GM19025 (cell line): ENCODE measurements at regions not wholly inside any gene's neighbourhood (a gene's known extent, or its start where the extent isn't known, plus 50 kb on each side); places are given as distances from the start of the nearest gene placed in this dataset.
"Not testable (repeated sequence)": the region's sequence is repeated elsewhere in the genome, so short reads cannot be mapped to it uniquely, and the experiment has no call there.

ENCODE experiments used
- ATAC-seq: cut with Tn5 transposase; IDR thresholded peaks from one replicate; pipeline ENCODE4 v1.9.1; 2021; ENCODE audit warnings: mild to moderate bottlenecking, low read depth, moderate library complexity; ENCODE audit not compliant: unreplicated experiment

DNA sequence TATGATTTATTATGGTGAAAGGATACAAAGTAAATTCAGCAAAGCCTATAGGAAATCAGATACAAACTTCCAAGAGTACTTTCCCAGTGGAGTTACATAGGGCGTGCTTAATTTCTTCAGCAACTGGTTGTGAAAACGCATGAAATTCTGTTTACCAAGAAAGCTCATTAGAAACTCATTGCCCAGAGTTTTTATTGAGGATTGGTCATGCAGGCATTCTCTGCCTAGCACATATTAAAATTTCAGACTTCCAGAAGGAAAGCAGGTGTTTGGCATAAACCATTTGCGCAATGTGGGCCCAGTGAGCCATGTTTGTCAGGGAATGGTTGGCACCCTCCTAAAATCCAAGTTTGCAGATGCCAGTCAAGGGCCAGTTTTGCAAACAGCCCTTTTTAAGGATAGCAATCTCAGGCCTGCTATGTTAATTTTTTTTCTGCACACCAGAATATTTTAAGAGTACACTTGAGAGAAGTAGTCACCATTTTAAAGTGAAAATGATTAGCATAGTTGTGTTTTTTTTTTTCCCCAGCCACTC, 311.1 kb upstream of the CHD1 start:
- no peak for ATAC-seq

- no peak for ATAC-seq
Observed at GRCh38 chr5:99191206-99191745, 262.5 kb upstream of the CHD1 start.

- no peak for ATAC-seq
Observed at GRCh38 chr5:99187611-99188010, 258.8 kb upstream of the CHD1 start.

DNA sequence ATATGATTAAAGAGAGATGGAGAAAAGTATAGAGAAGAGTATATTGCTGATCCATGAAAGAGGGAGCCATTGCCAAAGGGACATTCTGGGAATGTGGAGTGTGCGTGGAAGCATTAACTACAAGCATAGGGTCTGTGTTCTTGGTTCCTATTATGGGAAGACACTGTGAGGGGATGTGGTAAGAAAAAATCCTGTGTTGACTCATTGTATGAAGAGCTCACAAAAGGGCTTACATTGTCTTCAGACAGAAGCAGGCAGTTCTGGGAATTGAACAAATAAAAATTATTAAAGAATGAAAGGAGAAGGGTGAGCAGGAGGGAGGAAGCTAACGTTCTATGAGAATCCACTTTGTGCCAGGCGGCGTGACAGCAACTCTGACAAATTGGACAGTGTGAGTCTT, 250.4 kb upstream of the CHD1 start:
- no peak for ATAC-seq

- ATAC-seq: no peak
Observed at GRCh38 chr5:99177796-99178195, 249.0 kb upstream of the CHD1 start.

GRCh38 chr5:99176186-99176585, 247.4 kb upstream of the CHD1 start:
- no peak for ATAC-seq

DNA sequence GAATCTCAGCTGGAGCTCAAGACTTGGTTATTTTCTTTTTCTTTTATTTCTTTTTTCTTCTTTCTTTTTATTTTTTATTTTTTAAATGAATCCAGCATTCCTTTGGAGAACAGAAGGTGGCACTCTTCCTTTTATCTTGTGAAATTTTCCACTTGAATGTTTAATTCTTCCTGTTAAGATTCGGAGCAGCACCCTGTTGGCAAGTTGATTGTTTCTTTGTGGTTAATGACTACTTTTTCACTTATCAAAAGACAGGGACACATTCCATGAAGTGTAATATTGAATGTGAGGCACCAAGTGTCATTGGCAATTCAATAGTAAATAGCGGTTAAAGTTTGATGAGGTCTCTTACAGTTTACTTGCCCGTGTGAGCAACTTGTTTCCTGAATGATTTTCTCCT, 240.5 kb upstream of the CHD1 start:
- ATAC-seq: no peak

DNA sequence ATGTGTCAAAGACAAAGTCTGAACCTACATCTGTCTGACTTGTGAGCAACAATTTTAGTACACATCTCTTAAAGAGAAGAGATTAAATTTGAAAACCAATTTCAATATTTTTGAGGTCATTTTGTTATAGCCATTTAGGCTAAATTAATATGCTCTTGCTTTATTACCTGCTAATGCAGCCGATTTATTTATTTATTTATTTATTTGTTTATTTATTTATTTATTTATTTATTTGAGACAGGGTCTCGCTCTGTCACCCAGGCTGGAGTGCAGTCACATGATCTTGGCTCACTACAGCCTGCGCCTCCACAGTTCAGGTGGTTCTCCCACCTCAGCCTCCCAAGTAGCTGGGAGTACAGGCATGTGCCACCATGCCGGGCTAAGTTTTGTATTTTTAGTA, 232.7 kb upstream of the CHD1 start:
- ATAC-seq: not testable (repeated sequence)

DNA sequence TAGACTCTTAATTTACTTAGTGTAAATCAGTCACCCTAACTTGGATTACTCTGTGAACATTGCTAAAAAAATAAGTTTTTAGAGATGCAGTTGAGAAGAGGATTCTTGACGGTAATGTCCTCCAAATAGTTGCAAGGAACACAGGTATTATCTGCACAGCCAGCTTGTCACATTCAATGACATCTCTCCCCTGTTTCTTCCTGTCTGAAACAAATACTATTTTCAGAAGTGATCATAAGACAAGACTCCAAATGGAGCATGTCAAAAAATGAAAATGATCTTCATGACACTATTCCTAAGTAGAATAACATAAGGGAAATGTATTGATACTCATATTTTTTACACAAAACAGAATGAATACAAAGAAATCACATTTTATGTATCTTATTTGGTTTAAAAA, 227.9 kb upstream of the CHD1 start:
- ATAC-seq: no peak

GRCh38 chr5:99143283-99143795, 214.5 kb upstream of the CHD1 start:
- ATAC-seq: not testable (repeated sequence)

- no peak for ATAC-seq
Observed at GRCh38 chr5:99141534-99142128, 212.8 kb upstream of the CHD1 start.

GRCh38 chr5:99138911-99139310, 210.1 kb upstream of the CHD1 start:
- ATAC-seq: no peak

DNA sequence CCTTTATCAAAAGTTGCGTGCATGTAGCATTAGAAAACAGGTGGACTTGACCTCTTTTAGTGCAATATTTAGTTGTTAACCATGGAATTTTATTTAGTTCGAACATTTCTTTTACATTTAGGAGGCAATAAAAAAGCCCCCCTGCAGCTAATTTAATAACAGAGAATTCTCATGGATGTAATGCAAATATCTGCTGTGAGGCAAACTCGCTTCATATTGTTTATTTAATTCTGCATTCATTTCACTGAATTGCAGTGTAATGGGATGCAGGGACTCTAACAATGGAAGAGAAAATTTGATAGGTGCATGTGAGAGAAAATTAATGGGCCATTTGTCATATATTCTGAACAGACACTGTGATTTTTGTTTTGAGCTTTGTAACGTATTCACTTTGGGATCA, 205.1 kb upstream of the CHD1 start:
- ATAC-seq: no peak

DNA sequence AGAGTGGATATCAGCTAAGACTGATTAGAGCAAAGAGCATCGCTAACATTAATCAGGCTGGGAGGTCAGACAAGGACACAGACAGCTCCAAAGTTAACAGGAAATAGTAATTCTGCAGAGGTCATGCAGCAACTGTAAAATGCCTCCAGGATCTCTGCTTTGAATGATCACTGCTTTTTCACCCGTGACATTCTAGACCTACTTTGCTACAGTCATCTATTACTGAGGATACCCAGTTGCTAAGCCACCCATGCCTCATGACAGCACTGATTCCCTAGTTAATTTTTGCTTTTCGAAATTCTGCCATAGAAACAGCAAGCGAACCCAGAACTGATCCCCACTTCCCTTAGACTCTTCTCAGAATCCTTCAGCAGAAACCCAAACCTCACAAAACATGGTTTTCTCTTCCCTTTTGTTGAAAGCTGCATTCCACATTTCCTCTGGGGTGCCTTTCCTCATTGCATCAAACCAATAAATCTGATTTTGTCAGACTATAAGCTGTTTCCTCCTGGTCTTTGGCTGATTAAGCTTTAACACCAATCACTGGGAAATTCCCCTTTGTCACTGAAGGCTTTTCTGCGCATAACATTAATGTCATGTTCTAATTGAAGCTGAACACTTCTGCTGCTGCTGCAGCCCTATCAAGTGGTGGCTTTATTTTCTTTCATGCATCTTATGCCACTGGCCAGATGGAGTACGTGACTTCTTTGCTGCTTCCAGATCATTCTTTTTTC, 201.1 kb upstream of the CHD1 start:
- no peak for ATAC-seq

GRCh38 chr5:99122976-99123375, 194.2 kb upstream of the CHD1 start:
- no peak for ATAC-seq

- ATAC-seq: no peak
Observed at GRCh38 chr5:99119326-99119725, 190.5 kb upstream of the CHD1 start.

DNA sequence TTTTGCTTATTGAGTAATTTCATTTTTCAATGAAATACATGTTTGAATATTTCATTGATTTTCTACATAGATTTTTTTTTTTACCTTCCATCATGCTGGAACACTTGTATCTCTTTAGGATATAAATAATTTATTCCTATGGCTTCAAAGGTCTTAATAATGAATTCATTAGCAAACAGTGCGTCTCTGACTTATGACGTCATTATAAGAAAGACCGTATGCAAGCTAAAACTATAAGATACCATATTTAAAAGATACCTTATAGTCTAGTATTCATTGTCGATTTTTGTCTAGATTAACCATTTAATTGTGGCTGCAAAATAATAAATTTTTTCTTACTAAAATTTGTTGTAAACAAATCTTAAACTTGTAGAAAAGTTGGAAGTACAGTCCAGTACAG, 187.7 kb upstream of the CHD1 start:
- ATAC-seq: no peak

- no peak for ATAC-seq
Observed at GRCh38 chr5:99109894-99110293, 181.1 kb upstream of the CHD1 start.

GRCh38 chr5:99105216-99105615, 176.4 kb upstream of the CHD1 start:
- no peak for ATAC-seq

- ATAC-seq: no peak
Observed at GRCh38 chr5:99104538-99105132, 175.8 kb upstream of the CHD1 start.

DNA sequence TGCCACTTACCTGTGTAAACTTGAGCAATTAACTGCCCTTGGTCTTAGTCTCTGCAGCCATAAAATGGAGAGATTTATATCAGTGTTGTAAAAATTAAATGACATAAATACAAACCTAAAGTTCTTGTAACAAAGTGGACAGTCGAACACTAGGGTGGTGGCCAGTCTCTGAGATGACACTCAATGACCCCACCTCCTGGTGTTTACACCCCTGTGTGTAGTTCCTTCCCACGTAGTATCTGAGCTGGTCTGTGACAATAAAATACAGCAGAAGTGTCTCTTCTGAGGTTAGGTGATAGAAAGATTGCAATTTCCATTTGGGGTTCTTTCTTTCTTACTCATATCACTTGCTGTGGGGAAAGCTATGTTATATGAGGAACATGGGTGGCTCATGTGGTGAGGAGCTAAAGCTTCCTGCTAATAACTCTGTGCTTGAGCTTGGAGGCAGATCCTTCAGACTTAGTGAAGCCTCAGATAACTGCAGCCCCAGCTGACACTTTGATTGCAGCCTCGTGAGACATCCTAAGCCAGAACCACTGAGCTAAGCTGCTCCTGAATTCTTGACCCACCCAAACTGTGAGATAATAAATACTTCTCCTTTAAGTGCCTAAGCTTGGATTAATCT, 173.4 kb upstream of the CHD1 start:
- no peak for ATAC-seq
